Activated CD4-positive, alpha-beta T cell treated with anti-CD3 and anti-CD28 coated beads, Interleukin-2, Interleukin-4, amounts not matched to agents 100 ng/mL and 50 ng/mL, durations not matched to agents 16 hours and 8 hours (primary cell): ENCODE measurements at regions not wholly inside any gene's neighbourhood (a gene's known extent, or its start where the extent isn't known, plus 50 kb on each side); places are given as distances from the start of the nearest gene placed in this dataset.
"Not testable (repeated sequence)": the region's sequence is repeated elsewhere in the genome, so short reads cannot be mapped to it uniquely, and the experiment has no call there.

Experiments used
- DNase-seq: peaks from one replicate; pipeline ENCODE4 v3.0.0-alpha.2; 2020; ENCODE audit warnings: low spot score

GRCh38 chr2:133884739-133885381 lies 316.6 kb upstream of the NCKAP5 start:
- DNase-seq, result no peak

DNA sequence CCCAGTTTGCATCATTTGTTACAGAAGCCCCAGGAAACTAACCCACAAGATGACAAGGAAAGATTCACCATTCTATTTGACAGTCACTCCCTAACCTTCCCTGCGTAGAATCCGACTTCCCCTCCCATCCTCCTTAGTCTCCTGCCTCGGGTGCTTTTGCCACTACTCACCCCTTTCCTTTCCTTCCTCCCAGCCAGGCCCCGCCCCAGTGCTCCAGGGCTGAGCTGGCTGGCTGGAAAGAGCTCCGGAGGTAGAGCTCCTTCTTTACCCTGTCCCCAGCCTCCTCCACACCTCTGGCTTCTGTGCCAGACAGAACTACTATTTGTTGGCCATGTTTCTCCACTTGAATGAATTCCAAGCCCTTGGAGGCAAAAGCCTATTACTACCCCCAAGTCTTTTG lies 317.6 kb upstream of the NCKAP5 start:
- DNase-seq, result no peak

DNA sequence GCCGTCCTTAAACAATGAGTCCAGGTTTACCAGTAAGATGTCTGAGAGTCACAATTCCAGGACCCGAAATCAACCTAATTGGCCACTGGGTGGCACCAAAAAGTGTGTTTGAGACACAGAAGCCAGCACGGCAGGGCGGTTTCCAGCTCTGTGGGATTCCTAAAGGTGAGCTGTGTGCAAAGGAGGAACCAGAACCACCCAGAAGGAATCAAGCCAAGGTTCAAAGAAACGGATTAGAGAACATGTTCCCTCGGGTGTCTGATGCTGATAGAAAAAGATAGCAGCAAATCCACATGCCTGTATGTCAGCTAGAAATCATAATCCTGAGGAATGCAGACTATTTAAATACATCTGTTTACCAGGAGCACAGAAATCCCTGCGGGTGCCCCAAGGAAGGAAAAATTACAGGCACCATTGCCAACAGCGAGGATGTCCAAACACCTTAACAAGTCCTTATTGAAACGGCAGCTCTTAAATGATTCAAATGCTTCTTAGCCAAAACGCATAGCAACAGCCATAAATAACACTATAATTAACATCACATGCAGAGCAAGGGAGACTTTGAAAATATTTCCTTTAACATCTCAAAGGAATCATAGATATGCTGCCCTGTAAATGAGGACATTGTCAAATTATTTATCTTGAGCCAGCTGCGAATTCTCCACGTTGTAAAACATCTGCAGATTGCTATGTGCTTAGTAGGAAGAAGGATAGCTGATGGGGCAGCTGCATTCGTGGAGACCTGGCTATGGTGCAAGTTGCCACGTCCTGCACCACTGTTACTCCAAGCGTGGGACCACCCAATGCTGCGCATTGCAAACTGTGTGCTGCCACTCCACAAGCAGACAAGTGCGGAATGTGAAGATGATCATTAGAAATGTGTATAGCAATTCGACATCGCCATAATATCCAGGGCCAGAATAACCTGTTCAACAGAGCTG lies 318.7 kb upstream of the NCKAP5 start:
- DNase-seq, result peak; percentile 39

GRCh38 chr2:133887676-133888040 lies 319.4 kb upstream of the NCKAP5 start:
- no peak for DNase-seq

GRCh38 chr2:133888107-133888506 lies 319.8 kb upstream of the NCKAP5 start:
- no peak for DNase-seq

DNA sequence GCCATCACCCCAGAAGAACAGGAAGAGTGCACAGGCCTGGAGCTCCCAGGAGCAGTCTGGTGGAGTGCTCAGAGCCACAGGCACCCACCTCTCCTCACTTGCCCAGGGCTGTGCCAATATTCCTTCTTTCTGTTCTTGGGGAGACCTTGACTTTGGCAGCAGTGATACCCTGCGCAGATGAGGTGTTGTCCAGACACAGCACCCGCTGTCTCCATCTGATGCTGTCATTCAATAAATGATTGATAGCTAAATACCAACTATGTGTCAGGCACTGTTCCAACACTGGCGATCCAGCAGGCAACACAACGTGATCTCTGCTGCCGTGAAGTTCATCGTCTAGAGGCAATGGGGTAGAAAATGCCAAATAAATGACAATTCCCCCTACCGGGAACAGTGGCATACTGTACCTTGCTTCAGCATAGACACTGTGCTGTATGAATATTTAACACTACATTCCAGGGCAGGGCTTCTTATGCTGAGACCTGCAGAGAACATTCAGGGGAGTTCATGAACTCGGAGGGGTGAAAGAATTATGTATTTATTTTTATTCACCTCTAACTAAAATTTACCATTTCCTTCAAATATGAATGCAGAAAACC lies 320.5 kb upstream of the NCKAP5 start:
- no peak for DNase-seq

GRCh38 chr2:133892352-133892913 lies 324.2 kb upstream of the NCKAP5 start:
- no peak for DNase-seq

DNA sequence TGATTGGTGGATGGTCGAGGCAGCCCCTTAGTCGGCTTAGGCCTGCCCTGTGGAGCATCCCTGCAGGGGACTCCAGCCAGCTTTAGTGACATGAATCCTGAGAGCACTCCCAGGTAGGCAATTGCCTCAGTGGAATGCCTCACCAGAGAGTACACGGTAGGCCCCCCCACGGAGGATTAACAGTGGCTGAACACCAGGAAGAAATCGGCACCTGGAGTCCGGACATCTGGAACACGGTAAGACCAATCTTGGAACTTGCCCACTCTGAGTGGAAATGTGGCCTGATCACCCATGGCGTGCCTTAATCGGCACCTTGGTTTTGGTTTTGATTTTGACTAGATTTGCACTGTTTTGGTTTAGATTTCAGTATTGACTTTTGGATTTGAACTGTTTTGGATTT lies 326.2 kb upstream of the NCKAP5 start:
- no peak for DNase-seq

DNA sequence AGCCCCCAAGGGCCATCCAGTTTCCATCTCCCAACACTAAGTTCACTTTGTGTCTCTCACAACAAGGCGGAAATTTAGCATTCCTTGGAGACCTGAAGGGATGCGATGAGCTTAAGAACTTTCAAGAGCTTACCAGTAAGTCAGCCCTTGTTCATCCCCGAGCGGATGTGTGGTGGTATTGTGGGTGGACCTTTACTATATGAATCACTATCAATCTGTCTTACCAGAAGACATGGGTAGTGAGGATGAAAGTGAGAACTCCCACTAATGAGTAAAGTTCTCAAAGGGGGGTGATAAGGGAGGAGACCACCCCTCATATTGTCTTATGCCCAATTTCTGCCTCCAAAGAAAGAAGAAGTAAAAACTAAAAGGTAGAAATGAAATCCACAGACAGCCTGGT lies 329.6 kb upstream of the NCKAP5 start:
- not testable (repeated sequence) for DNase-seq

DNA sequence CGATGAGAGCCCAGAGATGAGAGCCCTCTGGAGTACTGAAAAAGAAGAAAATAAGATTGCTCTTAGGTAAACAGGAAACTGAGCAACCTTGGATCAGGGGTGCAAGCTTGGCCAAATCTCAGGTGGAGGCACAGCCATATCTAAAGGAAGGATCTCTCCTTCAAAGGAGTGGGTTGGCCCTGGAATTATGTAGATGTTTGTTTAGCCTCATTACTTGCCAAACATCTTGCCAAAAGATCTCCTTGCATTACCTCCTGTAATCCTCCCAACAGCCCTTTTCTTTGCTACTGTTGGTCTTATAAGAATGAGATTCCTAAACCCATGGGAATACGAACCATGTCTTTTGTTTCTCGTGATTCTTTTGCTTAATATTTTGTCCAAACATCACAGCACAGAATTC lies 332.6 kb upstream of the NCKAP5 start:
- no peak for DNase-seq

DNA sequence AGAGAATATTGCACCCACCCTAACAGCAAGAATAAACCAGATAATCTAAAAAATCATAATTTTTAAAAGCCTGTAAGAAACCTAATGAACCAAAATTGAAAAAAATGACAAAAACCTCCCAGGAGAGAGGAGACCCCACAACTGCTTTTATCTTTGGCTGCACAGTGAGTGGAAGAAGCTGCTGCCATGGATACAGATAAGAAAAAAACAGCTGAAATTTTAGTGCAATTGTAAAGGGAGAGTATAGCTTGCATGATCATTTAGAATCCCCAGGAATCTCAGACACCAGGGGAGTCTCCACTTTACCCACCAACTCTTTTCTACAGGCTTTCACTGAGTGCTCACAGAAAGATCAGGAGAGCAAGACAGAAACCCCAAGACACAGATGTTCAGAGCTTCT lies 338.1 kb upstream of the NCKAP5 start:
- no peak for DNase-seq

DNA sequence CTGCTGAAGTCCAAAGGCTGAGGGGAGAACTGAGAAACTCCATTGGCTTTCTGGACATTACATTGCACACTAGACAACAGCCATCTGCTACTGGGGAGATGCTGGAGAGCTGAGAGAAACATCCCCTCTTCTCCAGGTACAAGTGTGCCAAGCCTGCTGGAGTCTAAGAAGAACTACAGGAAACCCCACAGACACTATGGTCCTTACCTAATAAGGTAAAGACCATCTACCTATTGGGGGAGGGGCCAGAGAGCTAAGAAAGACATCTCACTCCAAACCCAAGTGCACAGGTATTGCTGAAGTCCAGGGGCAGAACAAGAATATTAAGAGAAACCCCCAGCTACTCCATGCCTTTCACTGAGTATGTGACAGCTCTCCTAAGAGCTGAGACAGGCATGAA lies 338.7 kb upstream of the NCKAP5 start:
- DNase-seq, result no peak

- DNase-seq, result no peak
Observed at GRCh38 chr2:133908171-133908570, 339.9 kb upstream of the NCKAP5 start.

DNA sequence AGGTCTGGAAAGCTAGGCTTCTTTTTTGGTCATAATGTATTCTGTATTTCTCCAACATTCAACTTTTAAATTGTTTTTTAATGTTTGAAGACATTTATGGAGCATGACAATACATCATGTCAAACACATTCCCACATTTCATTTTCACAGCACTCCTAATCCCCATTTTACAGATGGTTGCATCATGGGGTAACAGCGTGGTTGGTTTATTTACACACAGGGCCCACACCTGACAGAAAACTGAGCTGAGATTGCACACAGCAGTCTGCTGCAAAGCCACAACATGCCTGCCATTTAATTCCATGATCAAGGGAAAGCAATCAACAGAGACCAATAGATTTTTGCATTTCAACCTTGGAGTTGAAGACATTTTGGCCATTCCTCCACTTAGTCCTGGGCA lies 335.7 kb upstream of the MGAT5 start:
- DNase-seq, result no peak

DNA sequence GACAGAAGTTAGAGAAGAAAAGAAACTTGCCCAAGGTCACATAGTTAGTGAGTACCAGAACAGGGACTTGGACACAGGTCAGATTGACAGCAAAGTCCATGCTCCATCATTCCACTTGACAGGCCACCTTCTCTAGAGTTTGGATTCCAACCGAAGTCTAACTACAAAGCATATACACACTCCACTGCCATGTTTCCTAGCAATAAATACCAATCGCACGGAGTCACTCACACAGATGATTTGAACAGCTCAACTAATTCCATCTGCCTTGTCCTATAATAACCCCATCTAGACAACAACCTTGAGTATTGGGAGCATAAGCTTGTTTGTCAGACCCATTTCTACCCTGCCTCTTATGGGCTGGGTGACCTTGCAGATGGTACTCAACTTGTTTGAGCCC lies 334.6 kb upstream of the MGAT5 start:
- DNase-seq, result no peak

GRCh38 chr2:133927894-133928293 lies 326.0 kb upstream of the MGAT5 start:
- DNase-seq, result no peak

- no peak for DNase-seq
Observed at GRCh38 chr2:133936096-133936495, 317.8 kb upstream of the MGAT5 start.

GRCh38 chr2:133936601-133937000 lies 317.3 kb upstream of the MGAT5 start:
- DNase-seq, result no peak

GRCh38 chr2:133937669-133938068 lies 316.2 kb upstream of the MGAT5 start:
- no peak for DNase-seq

DNA sequence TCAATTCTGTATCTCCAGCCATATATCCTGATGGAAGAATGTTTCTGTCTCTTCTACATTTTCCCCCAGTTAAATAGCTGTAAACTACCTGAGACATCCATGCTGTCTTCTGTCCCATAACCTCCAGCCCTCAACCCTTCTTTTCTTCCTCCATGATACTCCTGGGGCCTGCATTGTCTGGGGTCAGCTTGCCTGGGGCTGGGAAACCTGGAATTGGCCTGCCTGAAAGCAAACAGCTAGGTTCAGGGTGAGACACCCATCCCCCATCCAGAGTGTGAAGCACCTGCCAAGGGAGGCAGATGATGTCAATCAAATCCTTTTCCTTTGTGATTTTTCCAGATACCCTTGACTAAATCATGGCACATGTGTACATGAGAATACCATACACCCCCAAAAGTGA lies 313.7 kb upstream of the MGAT5 start:
- DNase-seq, result no peak

- DNase-seq, result no peak
Observed at GRCh38 chr2:133941666-133942065, 312.2 kb upstream of the MGAT5 start.

GRCh38 chr2:133942398-133942797 lies 311.5 kb upstream of the MGAT5 start:
- no peak for DNase-seq

DNA sequence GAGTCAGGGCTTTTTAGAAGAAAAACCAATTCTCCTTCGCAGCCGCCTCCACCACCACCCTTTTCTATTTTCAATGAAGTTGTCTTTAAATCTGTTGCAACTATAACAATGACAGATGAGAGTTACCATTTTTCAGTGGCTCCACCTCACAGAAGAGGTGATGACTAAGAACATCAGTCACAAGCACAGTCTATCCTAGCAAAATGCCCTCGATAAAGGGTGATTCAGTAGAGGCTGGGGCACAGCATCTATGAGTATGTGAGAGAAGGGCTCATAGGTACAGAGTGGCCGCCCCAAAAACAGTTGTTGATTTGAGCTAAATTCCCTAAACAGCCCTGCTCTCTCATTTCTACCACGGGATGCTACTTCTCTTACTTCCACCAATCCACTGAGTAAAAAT lies 310.8 kb upstream of the MGAT5 start:
- DNase-seq, result no peak
